Esophagus muscularis mucosa (tissue), 4 donors: ENCODE measurements at regions not wholly inside any gene's neighbourhood (a gene's known extent, or its start where the extent isn't known, plus 50 kb on each side); places are given as distances from the start of the nearest gene placed in this dataset.

Experiments
- DNase-seq: peaks from one replicate; pipeline ENCODE4 v3.0.0-alpha.2; 2017; ENCODE audit errors: extremely low spot score
- H3K27ac ChIP-seq, 4 donors: fragments of 200-600 bp; sonication (generic); replicated peaks in 1 of 4; 1 replicate in 3 of 4; 2 replicates in 1 of 4; pipeline ENCODE4 v1.5.1; 2016 to 2019; ENCODE audit warnings: mild to moderate bottlenecking in 1 of 4
- H3K27me3 ChIP-seq, 4 donors: fragments of 200-600 bp; sonication (generic); one replicate each; pipeline versions ENCODE4 v1.5.1 to v1.6.0; 2016 to 2019
- H3K36me3 ChIP-seq, 4 donors: fragments of 200-600 bp; sonication (generic); one replicate each; pipeline ENCODE4 v1.5.1; 2016 to 2019
- H3K4me1 ChIP-seq, 4 donors: fragments of 200-600 bp; sonication (generic); one replicate each; pipeline ENCODE4 v1.5.1; 2016 to 2019
- H3K4me3 ChIP-seq, 4 donors: fragments of 200-600 bp; sonication (generic); 1 replicate in 2 of 4; 2 replicates in 2 of 4; pipeline ENCODE4 v1.5.1; 2016 to 2019; ENCODE audit warnings: mild to moderate bottlenecking in 4 of 4, moderate library complexity in 1 of 4
- H3K9me3 ChIP-seq, 4 donors: fragments of 200-600 bp; sonication (generic); 1 replicate in 3 of 4; 2 replicates in 1 of 4; pipeline ENCODE4 v1.5.1; 2016 to 2019
- EP300 ChIP-seq: sonication (generic); formaldehyde crosslinking; IDR thresholded peaks from one replicate; pipeline ENCODE4 v1.6.1; 2017; ENCODE audit warnings: antibody characterized with exemption
- POLR2A ChIP-seq: fragments of 450-650 bp; IDR thresholded peaks from one replicate; pipeline ENCODE4 v1.6.1; 2017; ENCODE audit warnings: antibody characterized with exemption, moderate library complexity, mild to moderate bottlenecking, low read depth
- POLR2AphosphoS5 ChIP-seq, 2 donors: sonication (generic); formaldehyde crosslinking; IDR thresholded peaks; one replicate each; pipeline ENCODE4 v1.6.1; 2017; ENCODE audit warnings: antibody characterized with exemption in 2 of 2
- WGBS: methylation state at CpG from one replicate; pipeline ENCODE4 v1.1.5; 2018; 5-methylcytosine and 5-hydroxymethylcytosine counted together
- intact Hi-C: fragments of 100-400 bp; cut with DNase I; formaldehyde crosslinking; loops from one replicate; pipeline ENCODE4 v1.15.1; 2023
- TF ChIP-seq, protein P1 (sequence below), 3 experiments: fragments of 200-600 bp in 2 of 3; fragments of 450-650 bp in 1 of 3; sonication (generic) in 2 of 3; IDR thresholded peaks; one replicate each; pipeline ENCODE4 v1.5.1; 2017 to 2019; ENCODE audit warnings: antibody characterized with exemption in 3 of 3, mild to moderate bottlenecking in 2 of 3, moderate library complexity in 1 of 3

DNA sequence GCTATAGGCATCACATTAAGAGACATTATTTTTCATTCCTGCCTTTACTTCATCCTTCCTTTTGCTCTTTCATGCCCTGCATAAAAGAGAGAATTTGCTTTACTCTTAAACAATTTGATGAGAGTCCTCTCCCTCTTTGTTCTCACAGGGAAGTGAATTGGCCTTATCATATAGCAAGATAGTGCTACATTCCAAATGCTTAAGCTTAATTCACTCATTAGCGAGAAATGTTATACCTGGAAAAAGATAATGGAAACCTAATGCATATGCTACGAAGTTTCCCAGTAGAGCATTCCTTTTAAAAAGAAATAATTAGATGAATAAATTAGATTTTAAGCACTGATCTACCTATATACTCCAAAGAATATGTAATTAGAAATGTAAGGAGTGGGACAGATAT lies 798.8 kb downstream of the C12orf50 start:
- WGBS, result 81% methylated on average over 2 of the region's 2 CpGs
- Histone ChIP-seq H3K27ac (no peak overlapping the region), H3K4me3 (no peak overlapping the region), H3K27me3 (no peaks in the 10 kb centered on the region), H3K4me1 (no peaks in the 10 kb centered on the region), H3K9me3 (no peaks in the 10 kb centered on the region), H3K36me3 (no peaks in the 10 kb centered on the region)
- TF ChIP-seq, protein P1, sequence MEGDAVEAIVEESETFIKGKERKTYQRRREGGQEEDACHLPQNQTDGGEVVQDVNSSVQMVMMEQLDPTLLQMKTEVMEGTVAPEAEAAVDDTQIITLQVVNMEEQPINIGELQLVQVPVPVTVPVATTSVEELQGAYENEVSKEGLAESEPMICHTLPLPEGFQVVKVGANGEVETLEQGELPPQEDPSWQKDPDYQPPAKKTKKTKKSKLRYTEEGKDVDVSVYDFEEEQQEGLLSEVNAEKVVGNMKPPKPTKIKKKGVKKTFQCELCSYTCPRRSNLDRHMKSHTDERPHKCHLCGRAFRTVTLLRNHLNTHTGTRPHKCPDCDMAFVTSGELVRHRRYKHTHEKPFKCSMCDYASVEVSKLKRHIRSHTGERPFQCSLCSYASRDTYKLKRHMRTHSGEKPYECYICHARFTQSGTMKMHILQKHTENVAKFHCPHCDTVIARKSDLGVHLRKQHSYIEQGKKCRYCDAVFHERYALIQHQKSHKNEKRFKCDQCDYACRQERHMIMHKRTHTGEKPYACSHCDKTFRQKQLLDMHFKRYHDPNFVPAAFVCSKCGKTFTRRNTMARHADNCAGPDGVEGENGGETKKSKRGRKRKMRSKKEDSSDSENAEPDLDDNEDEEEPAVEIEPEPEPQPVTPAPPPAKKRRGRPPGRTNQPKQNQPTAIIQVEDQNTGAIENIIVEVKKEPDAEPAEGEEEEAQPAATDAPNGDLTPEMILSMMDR (IDR thresholded peaks at IDR 0.05), result no peak
- TF ChIP-seq POLR2A (no peak), EP300 (no peak), POLR2AphosphoS5 (IDR thresholded peaks at IDR 0.05) (no peak)
- no peak for DNase-seq
- intact Hi-C loops, result no loop called here

DNA sequence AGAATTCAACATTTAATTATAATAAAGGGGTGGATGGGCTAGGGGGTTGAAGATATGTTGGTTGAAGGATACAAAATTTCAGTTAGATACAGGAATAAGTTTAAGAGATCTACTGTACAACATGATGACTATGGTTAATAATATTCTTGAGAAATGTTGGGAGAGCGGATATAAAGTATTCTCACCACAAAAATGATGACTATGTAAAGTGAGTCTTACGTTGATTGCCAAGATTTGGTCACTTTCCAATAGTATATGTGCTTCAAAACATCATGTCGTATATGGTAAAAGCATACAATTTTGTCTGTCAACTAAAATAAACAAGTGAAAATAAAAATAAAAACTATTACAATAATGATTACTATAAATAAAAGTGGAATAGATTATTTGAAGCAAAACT lies 802.0 kb downstream of the C12orf50 start:
- H3K9me3 ChIP-seq, result no peaks in the 10 kb centered on the region
- no peak overlapping the region for H3K4me3 ChIP-seq
- H3K27ac ChIP-seq, result no peak overlapping the region
- no peaks in the 10 kb centered on the region for H3K4me1 ChIP-seq
- no peaks in the 10 kb centered on the region for H3K36me3 ChIP-seq
- intact Hi-C loops, result no loop called here
- no peaks in the 10 kb centered on the region for H3K27me3 ChIP-seq
- TF ChIP-seq POLR2A, result no peak
- TF ChIP-seq POLR2AphosphoS5 (IDR thresholded peaks at IDR 0.05), result no peak
- TF ChIP-seq, protein P1 (IDR thresholded peaks at IDR 0.05), result no peak
- no peak for TF ChIP-seq EP300
- WGBS, result 71% methylated on average over 3 of the region's 3 CpGs
- DNase-seq, result no peak

DNA sequence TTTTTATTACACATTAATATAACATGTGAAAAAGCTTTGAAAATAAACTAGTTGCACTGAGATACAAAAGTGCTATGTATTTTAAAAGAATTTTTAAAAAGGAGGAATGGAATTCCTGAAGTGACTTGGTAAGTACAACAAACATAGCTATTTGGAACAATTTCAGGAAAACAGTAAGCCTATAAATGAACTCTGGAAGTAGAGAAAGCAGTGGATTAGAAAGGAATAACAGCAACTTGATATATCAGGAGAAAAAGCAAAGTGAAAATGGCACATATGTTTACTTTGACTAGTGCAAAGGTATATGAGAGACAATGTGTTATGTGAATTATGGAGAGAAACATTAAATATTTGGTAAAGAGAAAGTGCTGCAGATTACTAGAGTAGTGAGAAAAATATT lies 811.7 kb downstream of the C12orf50 start:
- Histone ChIP-seq H3K9me3 (no peaks in the 10 kb centered on the region), H3K4me1 (no peaks in the 10 kb centered on the region), H3K4me3 (no peak overlapping the region), H3K36me3 (no peaks in the 10 kb centered on the region), H3K27ac (no peak overlapping the region), H3K27me3 (no peaks in the 10 kb centered on the region)
- intact Hi-C loops, result no loop called here
- no peak for DNase-seq
- TF ChIP-seq, protein P1 (IDR thresholded peaks at IDR 0.05), result no peak
- no peak for TF ChIP-seq POLR2AphosphoS5 (IDR thresholded peaks at IDR 0.05)
- TF ChIP-seq POLR2A, result no peak
- TF ChIP-seq EP300, result no peak

DNA sequence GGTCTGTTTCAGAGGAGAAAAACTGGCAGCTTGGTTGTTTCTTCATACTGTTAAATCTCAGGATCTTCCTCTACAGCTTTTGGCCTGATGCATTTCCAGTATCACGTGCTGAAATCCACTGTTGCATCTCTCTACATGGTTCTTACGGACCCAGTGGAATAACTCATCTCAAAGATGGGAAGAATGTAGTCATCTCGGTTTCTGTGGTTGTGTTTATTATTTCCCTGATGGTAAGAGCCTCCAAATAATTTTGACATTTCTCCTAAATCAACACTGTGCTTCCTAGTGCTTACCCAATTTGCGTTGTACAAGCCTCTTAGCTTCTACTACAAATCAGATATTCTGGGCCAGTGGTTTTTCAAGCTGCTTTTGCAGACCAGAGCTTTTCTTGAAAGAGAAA lies 812.8 kb downstream of the C12orf50 start:
- Histone ChIP-seq H3K27ac (no peak overlapping the region), H3K9me3 (no peaks in the 10 kb centered on the region), H3K27me3 (no peaks in the 10 kb centered on the region), H3K4me3 (no peak overlapping the region), H3K4me1 (no peaks in the 10 kb centered on the region), H3K36me3 (no peaks in the 10 kb centered on the region)
- no peak for TF ChIP-seq POLR2A
- TF ChIP-seq EP300, result no peak
- TF ChIP-seq, protein P1 (IDR thresholded peaks at IDR 0.05), result no peak
- TF ChIP-seq POLR2AphosphoS5 (IDR thresholded peaks at IDR 0.05), result no peak
- no peak for DNase-seq
- intact Hi-C loops, result no loop called here
- 82% methylated on average over 4 of the region's 4 CpGs for WGBS

DNA sequence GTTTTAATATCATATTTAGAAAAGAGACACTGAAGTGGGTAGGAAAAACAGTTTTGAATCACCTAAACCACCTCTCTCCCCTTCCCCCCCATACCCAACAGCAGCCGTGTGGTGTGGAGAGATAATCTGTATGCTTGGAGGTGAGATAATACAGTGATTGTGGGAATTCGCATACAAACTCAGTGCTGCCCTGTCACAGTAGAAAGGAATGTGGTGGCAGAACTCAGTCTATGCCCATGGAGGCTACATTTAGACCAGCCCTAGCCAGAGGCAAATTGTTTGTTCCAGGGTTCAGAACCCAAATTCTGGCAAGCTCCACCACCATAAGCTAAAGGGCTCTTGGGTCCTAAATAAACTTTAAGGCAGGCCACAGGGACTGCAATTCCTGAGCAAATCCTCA lies 827.0 kb downstream of the C12orf50 start:
- TF ChIP-seq, protein P1 (IDR thresholded peaks at IDR 0.05), result no peak
- TF ChIP-seq POLR2A (no peak), POLR2AphosphoS5 (IDR thresholded peaks at IDR 0.05) (no peak), EP300 (no peak)
- no peak overlapping the region for H3K4me3 ChIP-seq
- no peak for DNase-seq
- H3K36me3 ChIP-seq, result no peaks in the 10 kb centered on the region
- H3K9me3 ChIP-seq, result peaks cover 0 to 3% (median 0%) of the 10 kb centered on the region in 4 donors
- H3K4me1 ChIP-seq, result no peaks in the 10 kb centered on the region
- 89% methylated on average over 2 of the region's 2 CpGs for WGBS
- intact Hi-C loops, result no loop called here
- no peak overlapping the region for H3K27ac ChIP-seq
- no peaks in the 10 kb centered on the region for H3K27me3 ChIP-seq
